OCI-LY7 (cell line): ENCODE measurements at regions not wholly inside any gene's neighbourhood (a gene's known extent, or its start where the extent isn't known, plus 50 kb on each side); places are given as distances from the start of the nearest gene placed in this dataset.

Experiments
- BruUV-seq: library from RNA; stranded (reverse); fragments of 400-500 nt; replicated peaks from 2 replicates; lab custom pipeline; 2021; lab: Mats Ljungman, UMichigan
- CTCF ChIA-PET: fragments of 300-600 bp; sonication (Branson Sonifier 250); formaldehyde crosslinking; loops from one replicate; lab custom pipeline; 2022; ENCODE audit warnings: antibody characterized with exemption; ENCODE audit not compliant: unreplicated experiment; lab: Charles Lee
- POLR2A ChIA-PET: fragments of 300-600 bp; sonication (Branson Sonifier 250); formaldehyde crosslinking; loops from one replicate; lab custom pipeline; 2022; ENCODE audit warnings: antibody characterized with exemption; lab: Charles Lee
- DNase-seq: peaks from one replicate; pipeline ENCODE4 v3.0.0-alpha.2; 2015; ENCODE audit warnings: low spot score
- H2AFZ ChIP-seq: fragments of 200-600 bp; sonication (generic), shearing (Covaris generic); 2 replicates; pipeline ENCODE4 v1.6.1; 2014; ENCODE audit warnings: mild to moderate bottlenecking, antibody characterized with exemption, low read length, moderate library complexity
- H3K27ac ChIP-seq: fragments of 200-600 bp; sonication (generic); 2 replicates; pipeline ENCODE4 v1.5.1; 2014; ENCODE audit warnings: mixed run types, low read depth, mild to moderate bottlenecking, moderate library complexity, low read length, inconsistent platforms; ENCODE audit not compliant: poor library complexity, severe bottlenecking
- H3K36me3 ChIP-seq: fragments of 200-600 bp; sonication (generic); 2 replicates; pipeline ENCODE4 v1.6.1; 2014; ENCODE audit warnings: mild to moderate bottlenecking, antibody characterized with exemption, low read length, moderate library complexity, mixed read lengths; ENCODE audit not compliant: insufficient read depth
- H3K4me1 ChIP-seq: fragments of 200-600 bp; sonication (generic); 2 replicates; pipeline ENCODE4 v1.5.1; 2014; ENCODE audit warnings: mild to moderate bottlenecking, low read length; ENCODE audit not compliant: insufficient read depth, poor library complexity, severe bottlenecking
- H3K4me2 ChIP-seq: fragments of 200-600 bp; sonication (generic); 2 replicates; pipeline ENCODE4 v1.6.1; 2014; ENCODE audit warnings: mild to moderate bottlenecking, low read length
- H3K4me3 ChIP-seq: fragments of 200-600 bp; sonication (generic); 2 replicates; pipeline ENCODE4 v1.5.1; 2014; ENCODE audit warnings: mild to moderate bottlenecking, low read depth, low read length; ENCODE audit not compliant: poor library complexity, severe bottlenecking
- H3K79me2 ChIP-seq: fragments of 200-600 bp; sonication (generic); 2 replicates; pipeline ENCODE4 v1.6.1; 2016; ENCODE audit warnings: low read depth, mild to moderate bottlenecking, low read length, moderate library complexity, mixed read lengths; ENCODE audit not compliant: insufficient read depth
- H3K9me2 ChIP-seq: fragments of 200-600 bp; sonication (generic); 2 replicates; pipeline ENCODE4 v1.6.1; 2016; ENCODE audit warnings: mild to moderate bottlenecking, low read length, mixed read lengths; ENCODE audit not compliant: insufficient read depth
- H3K9me3 ChIP-seq: fragments of 200-600 bp; sonication (generic); 2 replicates; pipeline ENCODE4 v1.6.1; 2014; ENCODE audit warnings: mild to moderate bottlenecking, mixed run types, low read length, mixed read lengths
- H4K20me1 ChIP-seq: fragments of 200-600 bp; sonication (generic); 2 replicates; pipeline ENCODE4 v1.6.1; 2014; ENCODE audit warnings: mild to moderate bottlenecking, antibody characterized with exemption, low read length, moderate library complexity, mixed read lengths; ENCODE audit not compliant: insufficient read depth
- CTCF ChIP-seq: fragments of 200-600 bp; sonication (generic); conservative IDR thresholded peaks from 2 replicates; pipeline ENCODE4 v1.5.1; 2014; ENCODE audit warnings: mild to moderate bottlenecking, antibody characterized with exemption, low read length, moderate library complexity, mixed read lengths
- EZH2phosphoT487 ChIP-seq: fragments of 200-600 bp; sonication (generic); IDR thresholded peaks from 2 replicates; pipeline ENCODE4 v1.6.1; 2018; ENCODE audit warnings: low read depth, borderline replicate concordance, mild to moderate bottlenecking, mixed run types, antibody characterized with exemption, low read length, moderate library complexity, mixed read lengths
- intact Hi-C: fragments of 100-400 bp; cut with micrococcal nuclease; formaldehyde crosslinking; loops from one replicate; pipeline ENCODE4 v1.10.0; 2022; ENCODE audit not compliant: unreplicated experiment

- no TSS peak for BruUV-seq
- TF ChIP-seq EZH2phosphoT487 (no peak), CTCF (no peak)
- no peaks in the 10 kb centered on the region for H3K9me3 ChIP-seq
Measured at GRCh38 chr10:121658111-121658510, 59.9 kb upstream of the FGFR2 start.

GRCh38 chr10:121655254-121656144, 57.3 kb upstream of the FGFR2 start:
- no peak for DNase-seq
- ChIA-PET CTCF (no interaction called here), POLR2A (no interaction called here)
- Histone ChIP-seq H3K4me1 (no peaks in the 10 kb centered on the region), H3K27ac (no peak overlapping the region), H3K36me3 (no peaks in the 10 kb centered on the region), H3K4me2 (no peak overlapping the region), H3K4me3 (no peak overlapping the region), H2AFZ (no peak overlapping the region), H4K20me1 (no peaks in the 10 kb centered on the region), H3K79me2 (no peaks in the 10 kb centered on the region), H3K9me2 (no peaks in the 10 kb centered on the region), H3K9me3 (no peaks in the 10 kb centered on the region)
- no TSS peak for BruUV-seq
- intact Hi-C loops, result no loop called here
- TF ChIP-seq CTCF (no peak), EZH2phosphoT487 (no peak)

More at GRCh38 chr10:121658111-121658510, 59.9 kb upstream of the FGFR2 start:
- H2AFZ ChIP-seq, result no peak overlapping the region
- intact Hi-C loops, result no loop called here
- no peak for DNase-seq
- no peaks in the 10 kb centered on the region for H4K20me1 ChIP-seq
- CTCF ChIA-PET, result no interaction called here
- no peak overlapping the region for H3K4me3 ChIP-seq
- no peaks in the 10 kb centered on the region for H3K4me1 ChIP-seq
- H3K27ac ChIP-seq, result no peak overlapping the region
- H3K4me2 ChIP-seq, result no peak overlapping the region
- H3K79me2 ChIP-seq, result no peaks in the 10 kb centered on the region
- no peaks in the 10 kb centered on the region for H3K9me2 ChIP-seq
- no peaks in the 10 kb centered on the region for H3K36me3 ChIP-seq
- POLR2A ChIA-PET, result no interaction called here

GRCh38 chr10:121654021-121654545, 55.8 kb upstream of the FGFR2 start:
- Histone ChIP-seq H4K20me1 (no peaks in the 10 kb centered on the region), H3K4me2 (no peak overlapping the region), H3K4me3 (no peak overlapping the region), H3K79me2 (no peaks in the 10 kb centered on the region), H3K9me3 (no peaks in the 10 kb centered on the region), H3K9me2 (no peaks in the 10 kb centered on the region), H2AFZ (no peak overlapping the region), H3K36me3 (no peaks in the 10 kb centered on the region), H3K4me1 (no peaks in the 10 kb centered on the region), H3K27ac (no peak overlapping the region)
- no peak for TF ChIP-seq CTCF
- no peak for TF ChIP-seq EZH2phosphoT487
- POLR2A ChIA-PET, result interaction anchor here (0.8 kb wide), 1 partner anchor 1260 kb away, joined by 3 read pairs; no protein-coding TSS in a partner anchor
- no TSS peak for BruUV-seq
- intact Hi-C loops, result no loop called here
- DNase-seq, result no peak
- CTCF ChIA-PET, result no interaction called here
